ENCODE measurements at regions not wholly inside any gene's neighbourhood (a gene's known extent, or its start where the extent isn't known, plus 50 kb on each side); places are given as distances from the start of the nearest gene placed in this dataset.

DNA sequence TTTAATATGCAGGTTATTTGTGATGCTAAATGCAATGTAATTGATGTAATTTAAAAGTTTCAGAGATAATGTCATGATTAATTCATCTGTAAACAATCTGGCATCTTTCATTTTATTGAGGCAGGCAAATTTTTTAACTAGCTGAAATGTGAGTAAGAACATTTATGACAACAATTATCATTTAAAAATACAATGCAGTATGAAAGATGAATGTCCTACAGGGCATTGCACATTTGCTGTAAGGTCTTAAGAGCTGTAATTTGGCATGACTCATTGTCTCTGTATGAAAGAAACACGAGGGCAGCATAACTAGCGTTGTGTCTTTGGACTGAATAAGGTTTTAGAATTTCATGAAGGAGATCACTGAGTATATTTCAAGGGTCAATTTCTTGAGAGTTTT, 642.8 kb downstream of the PLA2G4A start:
- TF ChIP-seq, protein P1, sequence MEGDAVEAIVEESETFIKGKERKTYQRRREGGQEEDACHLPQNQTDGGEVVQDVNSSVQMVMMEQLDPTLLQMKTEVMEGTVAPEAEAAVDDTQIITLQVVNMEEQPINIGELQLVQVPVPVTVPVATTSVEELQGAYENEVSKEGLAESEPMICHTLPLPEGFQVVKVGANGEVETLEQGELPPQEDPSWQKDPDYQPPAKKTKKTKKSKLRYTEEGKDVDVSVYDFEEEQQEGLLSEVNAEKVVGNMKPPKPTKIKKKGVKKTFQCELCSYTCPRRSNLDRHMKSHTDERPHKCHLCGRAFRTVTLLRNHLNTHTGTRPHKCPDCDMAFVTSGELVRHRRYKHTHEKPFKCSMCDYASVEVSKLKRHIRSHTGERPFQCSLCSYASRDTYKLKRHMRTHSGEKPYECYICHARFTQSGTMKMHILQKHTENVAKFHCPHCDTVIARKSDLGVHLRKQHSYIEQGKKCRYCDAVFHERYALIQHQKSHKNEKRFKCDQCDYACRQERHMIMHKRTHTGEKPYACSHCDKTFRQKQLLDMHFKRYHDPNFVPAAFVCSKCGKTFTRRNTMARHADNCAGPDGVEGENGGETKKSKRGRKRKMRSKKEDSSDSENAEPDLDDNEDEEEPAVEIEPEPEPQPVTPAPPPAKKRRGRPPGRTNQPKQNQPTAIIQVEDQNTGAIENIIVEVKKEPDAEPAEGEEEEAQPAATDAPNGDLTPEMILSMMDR (IDR thresholded peaks at IDR 0.05): no peak
- no peak for TF ChIP-seq POLR2AphosphoS5 (IDR thresholded peaks at IDR 0.05)

All from sigmoid colon (tissue), 4 donors.